Neural crest cell (in vitro differentiated cells): ENCODE measurements at regions not wholly inside any gene's neighbourhood (a gene's known extent, or its start where the extent isn't known, plus 50 kb on each side); places are given as distances from the start of the nearest gene placed in this dataset.

Experiments used
- DNase-seq: peaks from one replicate; pipeline ENCODE4 v3.0.0; 2021; ENCODE audit warnings: low read depth, mixed read lengths, low spot score
- H3K27ac Mint-ChIP-seq: one replicate; pipeline ENCODE4 v1.8.0; 2021; ENCODE audit warnings: mild to moderate bottlenecking, mixed read lengths; ENCODE audit not compliant: unreplicated experiment
- H3K27me3 Mint-ChIP-seq: 2 replicates; pipeline ENCODE4 v1.8.0; 2021; ENCODE audit warnings: low read depth, mild to moderate bottlenecking, mixed read lengths
- H3K36me3 Mint-ChIP-seq: 2 replicates; pipeline ENCODE4 v1.8.0; 2021; ENCODE audit warnings: low read depth, mild to moderate bottlenecking, mixed read lengths
- H3K4me1 Mint-ChIP-seq: 2 replicates; pipeline ENCODE4 v1.8.0; 2021; ENCODE audit warnings: mixed read lengths
- H3K4me3 Mint-ChIP-seq: one replicate; pipeline ENCODE4 v1.8.0; 2021; ENCODE audit warnings: mild to moderate bottlenecking, mixed read lengths
- H3K9me3 Mint-ChIP-seq: 2 replicates; pipeline ENCODE4 v1.8.0; 2021; ENCODE audit warnings: mixed read lengths
- TF ChIP-seq, protein P1 (sequence below): fragments of 200-600 bp; sonication (generic); conservative IDR thresholded peaks from 2 replicates; pipeline ENCODE4 v1.5.0; 2021; ENCODE audit warnings: antibody characterized with exemption, mild to moderate bottlenecking

DNA sequence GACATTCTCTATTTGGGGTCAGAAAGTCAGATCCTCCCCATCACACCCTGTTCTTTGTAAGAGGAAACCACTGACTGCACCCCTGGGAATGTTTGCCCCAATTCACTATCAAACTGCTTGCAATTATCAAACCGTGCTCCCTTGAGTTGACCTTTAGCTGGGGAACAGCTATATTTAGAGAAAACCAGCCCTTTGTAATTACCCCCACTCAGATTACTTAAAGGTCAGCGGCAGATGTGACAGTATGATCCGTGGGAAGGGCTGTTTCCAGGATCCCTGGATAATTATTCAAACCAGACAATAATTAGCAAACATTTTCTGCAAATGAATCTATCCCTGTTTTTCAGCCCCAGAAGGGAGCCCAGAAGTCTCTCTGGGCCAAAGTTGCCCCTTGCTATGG is 242.7 kb downstream of the RRAGC start:
- H3K9me3 Mint-ChIP-seq = peaks cover 2% of the 10 kb centered on the region
- H3K36me3 Mint-ChIP-seq = no peaks in the 10 kb centered on the region
- TF ChIP-seq, protein P1, sequence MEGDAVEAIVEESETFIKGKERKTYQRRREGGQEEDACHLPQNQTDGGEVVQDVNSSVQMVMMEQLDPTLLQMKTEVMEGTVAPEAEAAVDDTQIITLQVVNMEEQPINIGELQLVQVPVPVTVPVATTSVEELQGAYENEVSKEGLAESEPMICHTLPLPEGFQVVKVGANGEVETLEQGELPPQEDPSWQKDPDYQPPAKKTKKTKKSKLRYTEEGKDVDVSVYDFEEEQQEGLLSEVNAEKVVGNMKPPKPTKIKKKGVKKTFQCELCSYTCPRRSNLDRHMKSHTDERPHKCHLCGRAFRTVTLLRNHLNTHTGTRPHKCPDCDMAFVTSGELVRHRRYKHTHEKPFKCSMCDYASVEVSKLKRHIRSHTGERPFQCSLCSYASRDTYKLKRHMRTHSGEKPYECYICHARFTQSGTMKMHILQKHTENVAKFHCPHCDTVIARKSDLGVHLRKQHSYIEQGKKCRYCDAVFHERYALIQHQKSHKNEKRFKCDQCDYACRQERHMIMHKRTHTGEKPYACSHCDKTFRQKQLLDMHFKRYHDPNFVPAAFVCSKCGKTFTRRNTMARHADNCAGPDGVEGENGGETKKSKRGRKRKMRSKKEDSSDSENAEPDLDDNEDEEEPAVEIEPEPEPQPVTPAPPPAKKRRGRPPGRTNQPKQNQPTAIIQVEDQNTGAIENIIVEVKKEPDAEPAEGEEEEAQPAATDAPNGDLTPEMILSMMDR = no peak
- no peaks in the 10 kb centered on the region for H3K27me3 Mint-ChIP-seq
- no peak for DNase-seq
- peaks cover 43% of the 10 kb centered on the region for H3K4me1 Mint-ChIP-seq
- no peak overlapping the region for H3K27ac Mint-ChIP-seq
- no peak overlapping the region for H3K4me3 Mint-ChIP-seq

GRCh38 chr1:38615680-38616079 is 243.9 kb downstream of the RRAGC start:
- TF ChIP-seq, protein P1 = peak; percentile 39
- Mint-ChIP-seq H3K27me3 (no peaks in the 10 kb centered on the region), H3K4me1 (peaks cover 43% of the 10 kb centered on the region), H3K36me3 (no peaks in the 10 kb centered on the region), H3K9me3 (peaks cover 2% of the 10 kb centered on the region), H3K27ac (no peak overlapping the region), H3K4me3 (no peak overlapping the region)
- no peak for DNase-seq

GRCh38 chr1:38614861-38615260 is 244.7 kb downstream of the RRAGC start:
- no peak for DNase-seq
- TF ChIP-seq, protein P1 = no peak
- Mint-ChIP-seq H3K27me3 (no peaks in the 10 kb centered on the region), H3K9me3 (peaks cover 2% of the 10 kb centered on the region), H3K36me3 (no peaks in the 10 kb centered on the region), H3K4me1 (peaks cover 43% of the 10 kb centered on the region), H3K27ac (peak overlapping the region; percentile 92), H3K4me3 (peak overlapping the region; percentile 70)

DNA sequence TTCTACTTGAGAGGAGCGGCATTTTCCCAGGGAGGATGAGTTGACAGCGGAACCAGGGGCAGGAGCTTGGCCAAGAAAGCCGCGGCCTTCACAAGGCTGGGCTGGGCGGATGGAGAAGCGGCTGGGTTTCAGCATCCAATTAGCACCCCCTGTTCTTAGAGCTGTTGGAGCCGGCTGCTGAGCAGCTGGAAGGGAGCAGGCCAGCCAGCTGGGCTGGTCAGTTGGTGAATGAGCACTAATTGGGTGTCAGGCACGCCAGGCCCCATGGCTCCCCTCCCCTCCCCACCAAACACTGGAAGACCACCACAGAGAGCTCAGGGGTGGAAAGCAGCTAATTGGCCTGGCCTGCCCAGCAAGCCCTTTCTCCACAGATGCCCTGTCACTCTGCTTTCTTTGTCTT is 245.6 kb downstream of the RRAGC start:
- DNase-seq = no peak

GRCh38 chr1:38612951-38613350 is 246.6 kb downstream of the RRAGC start:
- no peak overlapping the region for H3K27ac Mint-ChIP-seq
- TF ChIP-seq, protein P1 = no peak
- peaks cover 53% of the 10 kb centered on the region for H3K4me1 Mint-ChIP-seq
- H3K36me3 Mint-ChIP-seq = no peaks in the 10 kb centered on the region
- peaks cover 2% of the 10 kb centered on the region for H3K9me3 Mint-ChIP-seq
- no peak for DNase-seq
- H3K27me3 Mint-ChIP-seq = no peaks in the 10 kb centered on the region
- H3K4me3 Mint-ChIP-seq = no peak overlapping the region

More for the DNA sequence above, 245.6 kb downstream of the RRAGC start:
- H3K4me3 Mint-ChIP-seq = no peak overlapping the region
- peaks cover 2% of the 10 kb centered on the region for H3K9me3 Mint-ChIP-seq
- TF ChIP-seq, protein P1 = no peak
- no peaks in the 10 kb centered on the region for H3K27me3 Mint-ChIP-seq
- peak overlapping the region; percentile 63 for H3K27ac Mint-ChIP-seq
- H3K4me1 Mint-ChIP-seq = peaks cover 45% of the 10 kb centered on the region
- no peaks in the 10 kb centered on the region for H3K36me3 Mint-ChIP-seq
